ENCODE measurements at regions not wholly inside any gene's neighbourhood (a gene's known extent, or its start where the extent isn't known, plus 50 kb on each side); places are given as distances from the start of the nearest gene placed in this dataset.

DNA sequence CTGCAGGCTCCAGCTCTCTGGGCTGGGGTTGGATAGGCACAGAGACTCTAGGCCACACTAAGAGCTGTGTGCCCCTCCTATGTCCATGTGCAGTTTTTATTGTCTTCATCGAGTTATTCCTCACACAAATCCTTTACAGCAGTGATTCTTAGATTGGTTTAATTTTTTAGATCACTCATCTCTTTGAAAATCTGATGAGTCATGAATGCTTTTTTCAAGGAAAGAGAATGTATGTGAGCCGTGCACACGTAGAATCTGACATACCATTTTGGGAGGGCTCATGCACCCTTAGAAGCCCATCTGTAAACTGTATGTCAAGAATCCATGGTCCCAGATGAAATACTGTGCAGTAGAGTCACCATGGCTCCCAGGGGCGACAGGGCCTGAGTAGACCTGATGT lies 100.7 kb upstream of the S1PR3 start:
- DNase-seq (ENCODE audit: extremely low read depth, insufficient read length), result no peak
- Histone ChIP-seq H3K4me3 (replicated peaks; ENCODE audit: low read depth, low read length) (no peak overlapping the region), H3K36me3 (ENCODE audit: control insufficient read depth, insufficient read depth, low read length) (no peaks in the 10 kb centered on the region), H3K27me3 (replicated peaks; ENCODE audit: control insufficient read depth, insufficient read depth, low read length) (no peaks in the 10 kb centered on the region)
- TF ChIP-seq, protein P1, sequence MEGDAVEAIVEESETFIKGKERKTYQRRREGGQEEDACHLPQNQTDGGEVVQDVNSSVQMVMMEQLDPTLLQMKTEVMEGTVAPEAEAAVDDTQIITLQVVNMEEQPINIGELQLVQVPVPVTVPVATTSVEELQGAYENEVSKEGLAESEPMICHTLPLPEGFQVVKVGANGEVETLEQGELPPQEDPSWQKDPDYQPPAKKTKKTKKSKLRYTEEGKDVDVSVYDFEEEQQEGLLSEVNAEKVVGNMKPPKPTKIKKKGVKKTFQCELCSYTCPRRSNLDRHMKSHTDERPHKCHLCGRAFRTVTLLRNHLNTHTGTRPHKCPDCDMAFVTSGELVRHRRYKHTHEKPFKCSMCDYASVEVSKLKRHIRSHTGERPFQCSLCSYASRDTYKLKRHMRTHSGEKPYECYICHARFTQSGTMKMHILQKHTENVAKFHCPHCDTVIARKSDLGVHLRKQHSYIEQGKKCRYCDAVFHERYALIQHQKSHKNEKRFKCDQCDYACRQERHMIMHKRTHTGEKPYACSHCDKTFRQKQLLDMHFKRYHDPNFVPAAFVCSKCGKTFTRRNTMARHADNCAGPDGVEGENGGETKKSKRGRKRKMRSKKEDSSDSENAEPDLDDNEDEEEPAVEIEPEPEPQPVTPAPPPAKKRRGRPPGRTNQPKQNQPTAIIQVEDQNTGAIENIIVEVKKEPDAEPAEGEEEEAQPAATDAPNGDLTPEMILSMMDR (IDR thresholded peaks at IDR 0.05; ENCODE audit: insufficient read depth, low read length, poor library complexity, severe bottlenecking), result no peak

DNA sequence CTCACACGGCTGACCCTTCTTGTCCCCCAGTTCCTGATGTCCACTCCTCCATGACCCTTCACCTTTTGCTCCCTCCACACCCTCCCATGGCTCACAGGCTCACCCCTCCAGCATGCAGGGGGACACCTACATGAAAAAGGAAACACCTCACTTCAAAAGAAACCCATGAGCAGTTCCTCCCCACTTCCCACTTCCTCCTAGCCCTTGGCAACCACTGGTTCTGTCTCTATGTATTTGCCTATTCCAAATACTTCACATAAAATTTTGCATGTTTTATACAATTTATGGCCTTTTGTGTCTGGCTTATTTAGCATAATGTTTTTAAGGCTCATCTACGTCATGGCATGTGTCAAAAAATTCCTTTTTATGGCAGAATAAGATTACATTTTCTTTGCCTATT lies 100.2 kb upstream of the S1PR3 start:
- Histone ChIP-seq H3K36me3 (ENCODE audit: control insufficient read depth, insufficient read depth, low read length) (no peaks in the 10 kb centered on the region), H3K4me3 (replicated peaks; ENCODE audit: low read depth, low read length) (no peak overlapping the region), H3K27me3 (replicated peaks; ENCODE audit: control insufficient read depth, insufficient read depth, low read length) (no peaks in the 10 kb centered on the region)
- TF ChIP-seq, protein P1 (IDR thresholded peaks at IDR 0.05; ENCODE audit: insufficient read depth, low read length, poor library complexity, severe bottlenecking), result no peak
- DNase-seq (ENCODE audit: extremely low read depth, insufficient read length), result no peak

DNA sequence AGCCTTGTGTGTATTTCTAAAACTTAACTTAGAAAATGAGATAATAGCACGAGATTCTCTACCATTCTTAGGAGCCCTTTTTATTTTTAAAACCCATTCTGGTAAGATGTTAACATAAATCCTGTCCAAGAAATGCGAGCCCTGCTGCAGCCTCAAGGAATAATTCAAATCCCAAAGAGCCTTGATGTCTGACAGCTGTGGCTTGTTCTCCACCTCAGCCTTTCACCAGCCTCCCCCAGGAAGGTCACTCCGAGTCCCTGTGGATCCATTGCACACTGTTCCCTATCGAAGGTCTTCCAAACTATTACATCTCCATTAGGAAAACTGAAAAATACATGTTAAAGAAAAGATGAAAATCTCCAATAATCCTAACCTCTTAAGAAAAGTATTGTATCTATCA lies 98.5 kb upstream of the S1PR3 start:
- no peaks in the 10 kb centered on the region for H3K27me3 ChIP-seq (replicated peaks; ENCODE audit: control insufficient read depth, insufficient read depth, low read length)
- TF ChIP-seq, protein P1 (IDR thresholded peaks at IDR 0.05; ENCODE audit: insufficient read depth, low read length, poor library complexity, severe bottlenecking), result no peak
- H3K4me3 ChIP-seq (replicated peaks; ENCODE audit: low read depth, low read length), result no peak overlapping the region
- DNase-seq (ENCODE audit: extremely low read depth, insufficient read length), result no peak
- H3K36me3 ChIP-seq (ENCODE audit: control insufficient read depth, insufficient read depth, low read length), result no peaks in the 10 kb centered on the region

DNA sequence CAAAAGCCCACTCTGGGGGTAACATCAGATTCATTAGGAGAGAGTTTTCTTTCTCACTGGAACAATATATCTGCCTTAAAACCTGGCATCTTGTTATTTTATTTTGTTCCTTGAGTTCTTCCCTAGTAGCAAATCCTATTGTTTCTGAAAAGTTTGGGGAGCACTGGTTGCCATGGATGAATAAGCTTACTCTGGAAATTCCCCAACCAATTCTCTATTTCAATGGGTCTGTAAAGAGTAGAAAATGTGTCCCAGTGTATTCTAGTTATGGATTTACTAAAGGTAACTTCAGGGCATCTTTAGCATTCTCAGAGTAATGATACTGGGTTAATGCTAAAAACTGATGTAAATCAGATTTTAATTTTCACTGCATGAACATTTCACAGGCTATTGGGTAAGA lies 94.2 kb upstream of the S1PR3 start:
- no peak for DNase-seq (ENCODE audit: extremely low read depth, insufficient read length)
- TF ChIP-seq, protein P1 (IDR thresholded peaks at IDR 0.05; ENCODE audit: insufficient read depth, low read length, poor library complexity, severe bottlenecking), result no peak
- Histone ChIP-seq H3K36me3 (ENCODE audit: control insufficient read depth, insufficient read depth, low read length) (no peaks in the 10 kb centered on the region), H3K27me3 (replicated peaks; ENCODE audit: control insufficient read depth, insufficient read depth, low read length) (no peaks in the 10 kb centered on the region), H3K4me3 (replicated peaks; ENCODE audit: low read depth, low read length) (no peak overlapping the region)

DNA sequence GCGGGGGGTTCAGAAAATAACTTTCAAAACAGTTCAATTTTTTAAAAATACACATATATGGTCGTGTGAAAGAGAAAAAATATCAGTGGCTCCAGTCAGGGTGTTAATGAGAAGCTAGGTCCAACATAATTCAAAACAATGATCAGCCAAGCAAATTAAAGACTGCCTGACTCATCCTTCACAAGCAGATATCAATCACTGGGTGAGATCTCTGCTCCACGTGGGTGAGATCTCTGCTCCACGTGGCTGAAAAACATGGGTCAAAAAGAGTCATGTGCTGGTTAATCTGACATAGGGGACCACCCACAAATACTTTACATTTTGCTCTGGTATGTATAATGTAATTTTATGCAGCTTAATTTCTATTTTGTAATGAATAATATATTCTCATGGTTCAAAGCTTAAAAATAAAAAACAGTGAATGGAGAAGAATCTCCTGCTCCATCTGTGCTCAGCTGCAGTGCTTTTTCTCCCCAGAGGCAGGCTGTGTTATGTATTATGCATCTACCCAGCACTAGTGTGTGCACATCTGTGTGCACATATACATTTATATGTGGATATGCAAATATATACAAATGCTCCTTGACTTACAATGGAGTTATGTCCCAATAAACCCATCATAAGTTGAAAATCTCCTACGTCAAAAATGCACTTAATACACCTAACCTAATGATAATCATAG lies 93.1 kb upstream of the S1PR3 start:
- no peak for DNase-seq (ENCODE audit: extremely low read depth, insufficient read length)
- TF ChIP-seq, protein P1 (IDR thresholded peaks at IDR 0.05; ENCODE audit: insufficient read depth, low read length, poor library complexity, severe bottlenecking), result no peak

DNA sequence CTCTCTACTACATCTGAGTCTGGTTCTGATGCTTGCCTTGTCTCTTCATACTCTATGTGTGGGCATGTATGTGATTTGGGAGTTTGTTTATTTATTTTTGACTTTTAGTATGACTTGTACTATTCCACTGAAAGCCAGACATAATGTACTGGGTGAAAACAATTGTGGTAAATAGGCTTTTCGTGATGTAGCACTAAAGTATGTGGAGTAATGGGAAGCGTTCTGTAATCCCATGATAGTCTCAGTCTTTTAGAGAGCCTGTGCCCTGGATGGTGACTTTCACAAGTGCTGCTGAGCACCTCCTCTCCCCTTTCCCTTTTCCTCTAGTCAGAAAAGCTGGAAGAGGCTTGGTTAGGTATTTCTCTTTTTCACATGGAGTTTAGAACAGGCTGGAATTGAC lies 85.8 kb upstream of the S1PR3 start:
- TF ChIP-seq, protein P1 (IDR thresholded peaks at IDR 0.05; ENCODE audit: insufficient read depth, low read length, poor library complexity, severe bottlenecking), result no peak
- no peak overlapping the region for H3K4me3 ChIP-seq (replicated peaks; ENCODE audit: low read depth, low read length)
- DNase-seq (ENCODE audit: extremely low read depth, insufficient read length), result no peak
- no peaks in the 10 kb centered on the region for H3K36me3 ChIP-seq (ENCODE audit: control insufficient read depth, insufficient read depth, low read length)
- no peaks in the 10 kb centered on the region for H3K27me3 ChIP-seq (replicated peaks; ENCODE audit: control insufficient read depth, insufficient read depth, low read length)

More for the DNA sequence above, 93.1 kb upstream of the S1PR3 start:
- Histone ChIP-seq H3K36me3 (ENCODE audit: control insufficient read depth, insufficient read depth, low read length) (no peaks in the 10 kb centered on the region), H3K4me3 (replicated peaks; ENCODE audit: low read depth, low read length) (no peak overlapping the region), H3K27me3 (replicated peaks; ENCODE audit: control insufficient read depth, insufficient read depth, low read length) (no peaks in the 10 kb centered on the region)
